Peyer's patch (tissue), 4 donors: ENCODE measurements at regions not wholly inside any gene's neighbourhood (a gene's known extent, or its start where the extent isn't known, plus 50 kb on each side); places are given as distances from the start of the nearest gene placed in this dataset.

ENCODE experiments used
- DNase-seq, 3 donors: peaks; one replicate each; pipeline ENCODE4 v3.0.0-alpha.2; 2017 to 2019
- H3K27ac ChIP-seq, 4 donors: fragments of 200-600 bp; sonication (generic); one replicate each; pipeline ENCODE4 v1.5.1; 2016 to 2019
- H3K27me3 ChIP-seq, 2 donors: fragments of 200-600 bp; sonication (generic); one replicate each; pipeline ENCODE4 v1.5.1; 2019
- H3K36me3 ChIP-seq, 3 donors: fragments of 200-600 bp; sonication (generic); one replicate each; pipeline ENCODE4 v1.5.1; 2016 to 2019
- H3K4me1 ChIP-seq, 4 donors: fragments of 200-600 bp; sonication (generic); one replicate each; pipeline ENCODE4 v1.5.1; 2016 to 2019
- H3K4me3 ChIP-seq, 4 donors: fragments of 200-600 bp; sonication (generic); 1 replicate in 3 of 4; 2 replicates in 1 of 4; pipeline ENCODE4 v1.5.1; 2016 to 2019; ENCODE audit warnings: mild to moderate bottlenecking in 1 of 4
- H3K9me3 ChIP-seq, 4 donors: fragments of 200-600 bp; sonication (generic); one replicate each; pipeline ENCODE4 v1.5.1; 2016 to 2019; ENCODE audit warnings: mild to moderate bottlenecking in 1 of 4
- CTCF ChIP-seq, 6 experiments: fragments of 450-650 bp in 4 of 6; fragments of 200-600 bp in 2 of 6; sonication (generic) in 1 of 6; IDR thresholded peaks; one replicate each; pipeline ENCODE4 v1.5.1; 2017 to 2019; ENCODE audit warnings: antibody characterized with exemption in 6 of 6, mild to moderate bottlenecking in 3 of 6, moderate library complexity in 1 of 6
- POLR2A ChIP-seq, 2 donors: fragments of 450-650 bp; IDR thresholded peaks; one replicate each; pipeline ENCODE4 v1.5.1; 2017; ENCODE audit warnings: antibody characterized with exemption in 2 of 2, mild to moderate bottlenecking in 2 of 2, moderate library complexity in 2 of 2

DNA sequence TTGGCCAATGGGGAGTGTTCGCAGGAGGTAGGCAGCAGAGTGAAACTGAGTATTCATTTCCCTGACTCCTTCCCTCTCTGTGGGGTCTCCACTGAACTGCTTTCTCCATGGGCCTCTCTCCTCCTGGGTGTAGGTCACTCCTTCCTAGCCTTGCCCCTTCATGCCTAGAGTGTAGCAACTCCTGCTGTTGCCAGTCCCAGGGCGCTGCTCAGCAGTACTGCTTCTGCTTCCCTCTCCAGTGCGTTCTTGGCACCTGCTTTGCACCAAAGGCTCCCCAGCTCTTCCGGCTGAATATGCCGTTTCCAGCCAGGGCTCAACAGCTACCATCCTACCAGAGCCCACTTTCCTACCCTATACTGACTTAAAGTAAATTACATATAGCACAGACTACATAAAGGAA, 92.2 kb downstream of the MAF start:
- Histone ChIP-seq H3K4me3 (no peak overlapping the region), H3K36me3 (no peaks in the 10 kb centered on the region), H3K27me3 (no peaks in the 10 kb centered on the region), H3K27ac (no peak overlapping the region), H3K9me3 (no peaks in the 10 kb centered on the region), H3K4me1 (no peaks in the 10 kb centered on the region)
- DNase-seq, result no peak
- no peak for TF ChIP-seq CTCF (IDR thresholded peaks at IDR 0.05)
- no peak for TF ChIP-seq POLR2A (IDR thresholded peaks at IDR 0.05)

- Histone ChIP-seq H3K4me1 (no peaks in the 10 kb centered on the region), H3K9me3 (no peaks in the 10 kb centered on the region), H3K4me3 (no peak overlapping the region), H3K36me3 (no peaks in the 10 kb centered on the region), H3K27me3 (no peaks in the 10 kb centered on the region), H3K27ac (no peak overlapping the region)
- DNase-seq, result no peak
- no peak for TF ChIP-seq CTCF (IDR thresholded peaks at IDR 0.05)
- TF ChIP-seq POLR2A (IDR thresholded peaks at IDR 0.05), result no peak
These were observed 95.2 kb downstream of the MAF start for GRCh38 chr16:79505344-79505743.

GRCh38 chr16:79503511-79503910, 97.0 kb downstream of the MAF start:
- DNase-seq, result no peak
- no peaks in the 10 kb centered on the region for H3K9me3 ChIP-seq
- TF ChIP-seq POLR2A (IDR thresholded peaks at IDR 0.05), result no peak
- no peak for TF ChIP-seq CTCF (IDR thresholded peaks at IDR 0.05)

GRCh38 chr16:79501446-79501845, 99.1 kb downstream of the MAF start:
- Histone ChIP-seq H3K9me3 (no peaks in the 10 kb centered on the region), H3K36me3 (no peaks in the 10 kb centered on the region), H3K27me3 (no peaks in the 10 kb centered on the region), H3K27ac (no peak overlapping the region), H3K4me3 (no peak overlapping the region), H3K4me1 (no peaks in the 10 kb centered on the region)
- no peak for DNase-seq
- TF ChIP-seq POLR2A (IDR thresholded peaks at IDR 0.05) (no peak), CTCF (IDR thresholded peaks at IDR 0.05) (no peak)

More at GRCh38 chr16:79503511-79503910, 97.0 kb downstream of the MAF start:
- Histone ChIP-seq H3K27me3 (no peaks in the 10 kb centered on the region), H3K4me1 (no peaks in the 10 kb centered on the region), H3K36me3 (no peaks in the 10 kb centered on the region), H3K4me3 (no peak overlapping the region), H3K27ac (no peak overlapping the region)

DNA sequence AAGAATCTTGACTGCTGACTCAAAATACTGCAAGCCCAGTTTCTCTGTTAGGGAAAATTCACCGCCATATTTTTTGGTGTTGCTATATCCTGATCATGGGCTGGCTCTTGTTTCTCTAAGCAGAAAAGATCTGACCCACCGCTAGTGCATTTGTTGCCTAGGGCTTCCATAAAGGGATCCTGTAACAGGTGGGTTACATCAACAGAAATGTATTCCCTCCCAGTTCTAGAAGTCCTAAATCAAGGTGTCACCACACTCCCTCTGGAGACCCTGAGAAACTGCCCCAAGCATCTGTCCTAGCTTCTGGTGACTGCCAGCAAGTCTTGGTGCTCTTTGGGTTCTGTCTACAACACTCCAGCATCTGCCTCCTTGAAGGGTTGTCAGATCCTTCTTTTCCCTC, 99.7 kb downstream of the MAF start:
- TF ChIP-seq CTCF (IDR thresholded peaks at IDR 0.05) (no peak), POLR2A (IDR thresholded peaks at IDR 0.05) (no peak)
- no peaks in the 10 kb centered on the region for H3K9me3 ChIP-seq
- H3K36me3 ChIP-seq, result no peaks in the 10 kb centered on the region
- no peaks in the 10 kb centered on the region for H3K27me3 ChIP-seq
- no peak overlapping the region for H3K4me3 ChIP-seq
- H3K4me1 ChIP-seq, result no peaks in the 10 kb centered on the region
- no peak for DNase-seq
- H3K27ac ChIP-seq, result no peak overlapping the region

DNA sequence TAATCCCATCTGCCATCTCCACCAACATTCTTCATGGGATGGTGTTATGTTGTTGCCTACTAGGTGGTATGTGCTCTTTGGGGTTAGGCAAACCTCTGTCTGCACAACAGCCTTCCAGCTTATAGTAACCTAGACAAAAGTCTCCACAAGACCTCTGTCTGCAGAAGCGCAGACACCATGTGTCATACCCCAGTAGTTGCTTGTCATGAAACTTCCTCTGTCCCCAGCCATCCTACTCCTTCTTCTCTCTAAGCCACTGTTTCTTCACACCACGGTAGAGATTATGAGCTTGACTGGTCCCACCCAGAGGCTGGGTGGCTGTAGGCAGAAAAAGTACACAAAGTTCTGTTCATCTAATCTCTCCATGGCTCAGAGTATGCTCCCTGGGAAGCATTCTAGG, 100.3 kb downstream of the MAF start:
- no peak for DNase-seq
- no peaks in the 10 kb centered on the region for H3K4me1 ChIP-seq
- no peak for TF ChIP-seq CTCF (IDR thresholded peaks at IDR 0.05)
- TF ChIP-seq POLR2A (IDR thresholded peaks at IDR 0.05), result no peak
- no peaks in the 10 kb centered on the region for H3K9me3 ChIP-seq
- no peak overlapping the region for H3K27ac ChIP-seq
- H3K27me3 ChIP-seq, result no peaks in the 10 kb centered on the region
- no peak overlapping the region for H3K4me3 ChIP-seq
- H3K36me3 ChIP-seq, result no peaks in the 10 kb centered on the region
